ENCODE measurements at regions not wholly inside any gene's neighbourhood (a gene's known extent, or its start where the extent isn't known, plus 50 kb on each side); places are given as distances from the start of the nearest gene placed in this dataset.

DNA sequence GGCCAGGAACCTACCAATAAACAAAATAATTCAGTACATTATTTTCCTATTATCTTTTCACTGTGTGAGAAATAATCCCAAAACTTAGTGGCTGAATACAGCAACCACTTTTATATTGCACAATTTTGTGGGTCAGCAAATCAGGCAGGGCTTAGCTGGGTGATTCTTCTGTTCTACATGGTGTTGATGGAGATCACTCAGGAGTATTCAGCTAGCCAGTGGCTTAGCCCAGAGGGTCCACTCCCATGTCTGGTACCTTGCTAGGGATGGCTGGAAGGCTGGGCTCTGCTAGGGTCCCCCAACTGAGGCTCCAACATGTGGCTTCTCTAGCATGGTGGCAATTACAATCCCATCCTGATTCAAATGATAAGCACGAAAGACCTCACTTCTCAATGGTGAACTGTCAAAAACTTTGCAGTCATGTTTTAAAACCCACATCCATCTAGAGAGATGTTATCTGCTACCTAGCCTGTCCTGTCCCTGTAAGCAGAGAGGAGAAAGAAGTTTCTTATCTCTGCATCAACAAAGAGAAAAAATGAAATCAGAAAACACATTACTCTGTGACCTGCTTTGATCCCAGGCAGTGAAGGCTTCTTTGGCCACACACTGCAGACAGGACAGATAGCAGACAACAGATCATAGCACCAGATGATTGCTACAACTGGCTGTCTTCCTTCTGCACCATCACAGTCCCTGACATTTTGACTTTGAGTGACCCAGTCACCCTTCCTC is 51.0 kb upstream of the MYL2 start:
- TF ChIP-seq CTBP1 (IDR thresholded peaks at IDR 0.05; ENCODE audit: borderline replicate concordance) (no peak), BHLHE40 (IDR thresholded peaks at IDR 0.05; ENCODE audit: borderline replicate concordance) (no peak), ELF4 (IDR thresholded peaks at IDR 0.05) (no peak), SUZ12 (IDR thresholded peaks at IDR 0.05) (no peak), PKNOX1 (IDR thresholded peaks at IDR 0.05) (no peak), ARNT (IDR thresholded peaks at IDR 0.05) (no peak), L3MBTL2 (conservative IDR thresholded peaks at IDR 0.05) (no peak), FOXM1 (IDR thresholded peaks at IDR 0.05; ENCODE audit: borderline replicate concordance) (no peak), FOXA1 (IDR thresholded peaks at IDR 0.05) (no peak)
